CD14-positive monocyte (primary cell): ENCODE measurements at regions not wholly inside any gene's neighbourhood (a gene's known extent, or its start where the extent isn't known, plus 50 kb on each side); places are given as distances from the start of the nearest gene placed in this dataset.

Source experiments
- DNase-seq, 3 donors: peaks; one replicate each; pipeline ENCODE4 v3.0.0-alpha.2; 2011 to 2022
- H2AFZ ChIP-seq: 2 replicates; pipeline ENCODE4 v1.6.0; 2012; ENCODE audit warnings: mild to moderate bottlenecking, low read depth, low read length, inconsistent platforms; ENCODE audit not compliant: insufficient read depth, poor library complexity, severe bottlenecking
- H3K27ac ChIP-seq, 2 donors: 1 replicate in 1 of 2; 2 replicates in 1 of 2; pipeline ENCODE4 v1.5.1; 2012 to 2013; ENCODE audit warnings: low read length in 2 of 2, control low read depth in 1 of 2, inconsistent platforms in 1 of 2, low read depth in 1 of 2, mild to moderate bottlenecking in 1 of 2
- H3K27me3 ChIP-seq, 2 donors: one replicate each; pipeline versions ENCODE4 v1.6.0 to v1.6.1; 2011 to 2013; ENCODE audit warnings: low read length in 2 of 2; ENCODE audit not compliant: control insufficient read depth in 2 of 2, insufficient read depth in 2 of 2
- H3K36me3 ChIP-seq, 2 donors: replicated peaks in 1 of 2; 1 replicate in 1 of 2; 2 replicates in 1 of 2; pipeline versions ENCODE4 v1.5.1 to v1.6.1; 2012 to 2013; ENCODE audit warnings: low read length in 2 of 2, control low read depth in 1 of 2, inconsistent platforms in 1 of 2, mild to moderate bottlenecking in 1 of 2; ENCODE audit not compliant: insufficient read depth in 2 of 2, control insufficient read depth in 1 of 2
- H3K4me1 ChIP-seq, 2 donors: 1 replicate in 1 of 2; 2 replicates in 1 of 2; pipeline versions ENCODE4 v1.5.1 to v1.6.1; 2012 to 2013; ENCODE audit warnings: low read length in 2 of 2, control low read depth in 1 of 2, inconsistent platforms in 1 of 2, mild to moderate bottlenecking in 1 of 2, moderate library complexity in 1 of 2; ENCODE audit not compliant: insufficient read depth in 2 of 2, control insufficient read depth in 1 of 2
- H3K4me2 ChIP-seq: replicated peaks from 2 replicates; pipeline ENCODE3; 2012; ENCODE audit warnings: low read length, moderate library complexity, mild to moderate bottlenecking; ENCODE audit not compliant: poor library complexity, severe bottlenecking; ENCODE audit errors: extremely low read depth
- H3K4me3 ChIP-seq, 3 experiments: fragments of 200-600 bp in 1 of 3; sonication (generic) in 1 of 3; replicated peaks in 1 of 3; 1 replicate in 2 of 3; 2 replicates in 1 of 3; pipeline ENCODE4 v1.5.1; 2011 to 2013; ENCODE audit warnings: low read length in 3 of 3, mild to moderate bottlenecking in 3 of 3, control low read depth in 2 of 3, low read depth in 2 of 3, inconsistent platforms in 1 of 3, moderate library complexity in 1 of 3
- H3K79me2 ChIP-seq: 2 replicates; pipeline ENCODE4 v1.6.0; 2012; ENCODE audit warnings: mild to moderate bottlenecking, control low read depth, inconsistent platforms, low read length, moderate library complexity; ENCODE audit not compliant: insufficient read depth
- H3K9ac ChIP-seq: 2 replicates; pipeline ENCODE4 v1.6.0; 2017; ENCODE audit warnings: low read length, mild to moderate bottlenecking; ENCODE audit not compliant: insufficient read depth, poor library complexity, severe bottlenecking
- H3K9me3 ChIP-seq, 2 donors: replicated peaks in 1 of 2; 1 replicate in 1 of 2; 2 replicates in 1 of 2; pipeline versions ENCODE4 v1.5.1 to v1.6.1; 2012 to 2013; ENCODE audit warnings: low read length in 2 of 2, control low read depth in 1 of 2; ENCODE audit not compliant: control insufficient read depth in 1 of 2, insufficient read depth in 1 of 2
- H4K20me1 ChIP-seq: 2 replicates; pipeline ENCODE4 v1.6.0; 2012; ENCODE audit warnings: mild to moderate bottlenecking, low read length, control low read depth, moderate library complexity; ENCODE audit not compliant: insufficient read depth
- H3K27ac Mint-ChIP-seq, 7 donors: one replicate each; pipeline ENCODE4 v1.8.0; 2020; ENCODE audit warnings: mild to moderate bottlenecking in 7 of 7, mixed read lengths in 7 of 7, moderate library complexity in 6 of 7, inconsistent platforms in 2 of 7
- H3K27me3 Mint-ChIP-seq, 3 donors: one replicate each; pipeline ENCODE4 v1.8.0; 2021 to 2022; ENCODE audit warnings: low read depth in 3 of 3, mild to moderate bottlenecking in 3 of 3, mixed read lengths in 3 of 3, moderate library complexity in 3 of 3, inconsistent platforms in 1 of 3
- H3K36me3 Mint-ChIP-seq, 2 donors: one replicate each; pipeline ENCODE4 v1.8.0; 2020; ENCODE audit warnings: mixed read lengths in 2 of 2, inconsistent platforms in 1 of 2, mild to moderate bottlenecking in 1 of 2
- H3K4me1 Mint-ChIP-seq: one replicate; pipeline ENCODE4 v1.8.0; 2020; ENCODE audit warnings: mild to moderate bottlenecking, mixed read lengths
- H3K4me3 Mint-ChIP-seq, 2 donors: one replicate each; pipeline ENCODE4 v1.8.0; 2020; ENCODE audit warnings: mild to moderate bottlenecking in 2 of 2, mixed read lengths in 2 of 2, moderate library complexity in 1 of 2
- H3K9me3 Mint-ChIP-seq, 7 donors: one replicate each; pipeline ENCODE4 v1.8.0; 2020 to 2022; ENCODE audit warnings: mixed read lengths in 7 of 7, mild to moderate bottlenecking in 6 of 7, moderate library complexity in 6 of 7, inconsistent platforms in 2 of 7
- CTCF ChIP-seq: fragments of 200-600 bp; IDR thresholded peaks from one replicate; pipeline ENCODE4 v1.8.0; 2022; ENCODE audit warnings: antibody characterized with exemption, mild to moderate bottlenecking
- WGBS: methylation state at CpG from one replicate; pipeline ENCODE4 v1.1.5; 2013; ENCODE audit warnings: missing lambda C conversion rate; ENCODE audit not compliant: insufficient coverage; 5-methylcytosine and 5-hydroxymethylcytosine counted together
- intact Hi-C, 2 donors: fragments of 100-400 bp; cut with micrococcal nuclease; formaldehyde crosslinking; loops; one replicate each; pipeline versions ENCODE4 v1.15.0 to v1.15.1; 2023

DNA sequence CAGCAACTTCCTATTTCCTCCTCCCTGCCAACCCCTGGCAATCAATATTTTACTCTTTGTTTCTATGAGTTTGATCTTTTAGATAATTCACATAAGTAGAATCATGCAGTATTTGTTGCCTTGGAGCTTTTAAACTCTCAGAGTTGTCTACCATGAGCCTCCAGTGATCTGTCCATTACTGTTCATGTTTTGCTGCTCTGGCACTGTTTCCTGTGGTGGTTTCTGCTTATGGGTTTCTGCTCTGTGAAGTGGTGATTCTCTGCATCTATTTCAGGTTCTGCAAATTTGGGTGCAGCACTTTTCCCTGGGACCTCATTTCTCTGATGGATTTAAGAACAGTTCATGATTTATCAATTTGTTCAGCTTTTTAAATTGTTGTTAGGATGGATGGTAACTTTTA, 908.1 kb upstream of the FANCL start:
- intact Hi-C loops = no loop called here

GRCh38 chr2:59112258-59112657, 871.1 kb upstream of the FANCL start:
- H3K4me2 ChIP-seq = no peak overlapping the region
- H3K27ac ChIP-seq = no peak overlapping the region
- TF ChIP-seq CTCF = no peak
- H3K9me3 ChIP-seq = no peaks in the 10 kb centered on the region
- no peak overlapping the region for H3K27ac Mint-ChIP-seq
- no CpG with 5 or more reads among the region's 1 CpG for WGBS
- no peaks in the 10 kb centered on the region for H3K4me1 ChIP-seq
- H3K9me3 Mint-ChIP-seq = peaks cover 0 to 7% (median 0%) of the 10 kb centered on the region in 7 donors
- no peaks in the 10 kb centered on the region for H3K36me3 Mint-ChIP-seq
- intact Hi-C loops = no loop called here
- no peak overlapping the region for H3K4me3 Mint-ChIP-seq
- no peak overlapping the region for H3K9ac ChIP-seq
- no peaks in the 10 kb centered on the region for H3K27me3 ChIP-seq
- no peaks in the 10 kb centered on the region for H4K20me1 ChIP-seq
- H3K4me1 Mint-ChIP-seq = no peaks in the 10 kb centered on the region
- no peaks in the 10 kb centered on the region for H3K36me3 ChIP-seq
- no peak overlapping the region for H2AFZ ChIP-seq
- H3K4me3 ChIP-seq = no peak overlapping the region
- DNase-seq = no peak
- H3K27me3 Mint-ChIP-seq = no peaks in the 10 kb centered on the region
- no peaks in the 10 kb centered on the region for H3K79me2 ChIP-seq

More for the DNA sequence above, 908.1 kb upstream of the FANCL start:
- no peak overlapping the region for H3K9ac ChIP-seq
- H2AFZ ChIP-seq = no peak overlapping the region
- H3K4me1 ChIP-seq = no peaks in the 10 kb centered on the region
- Mint-ChIP-seq H3K4me3 (no peak overlapping the region), H3K27me3 (peaks cover 0 to 2% (median 1%) of the 10 kb centered on the region in 3 donors), H3K9me3 (peaks cover 0 to 5% (median 1%) of the 10 kb centered on the region in 7 donors), H3K36me3 (no peaks in the 10 kb centered on the region), H3K4me1 (no peaks in the 10 kb centered on the region), H3K27ac (peak overlapping the region in 1 of 7 donors; percentile 5)
- H3K36me3 ChIP-seq = no peaks in the 10 kb centered on the region
- H3K79me2 ChIP-seq = no peaks in the 10 kb centered on the region
- no peaks in the 10 kb centered on the region for H3K9me3 ChIP-seq
- no peak for TF ChIP-seq CTCF
- H4K20me1 ChIP-seq = no peaks in the 10 kb centered on the region
- no peak for DNase-seq
- no peaks in the 10 kb centered on the region for H3K27me3 ChIP-seq
- H3K4me3 ChIP-seq = no peak overlapping the region
- H3K4me2 ChIP-seq = no peak overlapping the region
- no peak overlapping the region for H3K27ac ChIP-seq
